HEK293 (cell line): ENCODE measurements at regions not wholly inside any gene's neighbourhood (a gene's known extent, or its start where the extent isn't known, plus 50 kb on each side); places are given as distances from the start of the nearest gene placed in this dataset.

Source experiments
- CTCF ChIA-PET: fragments of 350-600 bp; formaldehyde crosslinking; extraction: SDS; loops from one replicate; lab custom pipeline; 2021; ENCODE audit warnings: antibody characterized with exemption; lab: Yijun Ruan, JAX
- POLR2A ChIA-PET: fragments of 300-600 bp; formaldehyde crosslinking; extraction: SDS; loops from one replicate; lab custom pipeline; 2020; ENCODE audit warnings: antibody characterized with exemption, inconsistent platforms; lab: Yijun Ruan, JAX
- H3K27ac ChIP-seq: fragments of 200-500 bp; sonication (Bioruptor generic); 2 replicates; pipeline ENCODE4 v1.5.1; 2014; ENCODE audit warnings: low read depth, low read length, control low read depth, inconsistent platforms; ENCODE audit errors: extremely low read depth
- H3K36me3 ChIP-seq, 2 experiments: fragments of 200-500 bp in 1 of 2; sonication (Bioruptor generic) in 1 of 2; 1 replicate in 1 of 2; 2 replicates in 1 of 2; pipeline ENCODE4 v1.5.1; 2014 to 2017; ENCODE audit warnings: inconsistent platforms in 2 of 2, low read length in 2 of 2; ENCODE audit not compliant: control insufficient read depth in 2 of 2, insufficient read depth in 1 of 2
- H3K4me1 ChIP-seq: fragments of 200-500 bp; sonication (Bioruptor generic); 2 replicates; pipeline ENCODE4 v1.5.1; 2014; ENCODE audit warnings: mild to moderate bottlenecking, low read length, inconsistent platforms; ENCODE audit not compliant: control insufficient read depth, insufficient read depth
- H3K4me3 ChIP-seq: 2 replicates; pipeline ENCODE4 v1.5.1; 2011; ENCODE audit warnings: low read depth, mild to moderate bottlenecking, control low read depth, low read length, moderate library complexity
- H3K9me3 ChIP-seq: fragments of 200-500 bp; sonication (Bioruptor generic); 2 replicates; pipeline ENCODE4 v1.5.1; 2014; ENCODE audit warnings: low read depth, low read length, inconsistent platforms; ENCODE audit not compliant: control insufficient read depth, insufficient read depth
- KLF8 ChIP-seq: fragments of 450-650 bp; formaldehyde crosslinking; IDR thresholded peaks from 2 replicates; pipeline ENCODE4 v1.5.1; 2016; ENCODE audit warnings: missing biosample characterization, missing genetic modification characterization
- SALL2 ChIP-seq: fragments of 450-650 bp; formaldehyde crosslinking; IDR thresholded peaks from 2 replicates; pipeline ENCODE4 v1.5.0; 2017; ENCODE audit warnings: missing biosample characterization, mild to moderate bottlenecking, missing genetic modification characterization, borderline replicate concordance
- YY2 ChIP-seq: fragments of 450-650 bp; formaldehyde crosslinking; IDR thresholded peaks from 2 replicates; pipeline ENCODE4 v1.5.1; 2016; ENCODE audit warnings: missing biosample characterization, missing genetic modification characterization
- ZBTB8A ChIP-seq: fragments of 450-650 bp; formaldehyde crosslinking; IDR thresholded peaks from 2 replicates; pipeline ENCODE4 v1.5.1; 2016; ENCODE audit warnings: missing biosample characterization, missing genetic modification characterization
- ZFP69B ChIP-seq: fragments of 450-650 bp; formaldehyde crosslinking; IDR thresholded peaks from 2 replicates; pipeline ENCODE4 v1.5.1; 2016; ENCODE audit warnings: missing biosample characterization, missing genetic modification characterization
- ZNF121 ChIP-seq: fragments of 450-650 bp; formaldehyde crosslinking; IDR thresholded peaks from 2 replicates; pipeline ENCODE4 v1.5.1; 2016; ENCODE audit warnings: missing biosample characterization, missing genetic modification characterization
- ZNF2 ChIP-seq: fragments of 450-650 bp; formaldehyde crosslinking; IDR thresholded peaks from 2 replicates; pipeline ENCODE4 v1.5.1; 2016; ENCODE audit warnings: missing biosample characterization, missing genetic modification characterization
- ZNF211 ChIP-seq: fragments of 450-650 bp; formaldehyde crosslinking; IDR thresholded peaks from 2 replicates; pipeline ENCODE4 v1.5.1; 2016; ENCODE audit warnings: low read depth, missing biosample characterization, missing genetic modification characterization
- ZNF248 ChIP-seq: fragments of 450-650 bp; formaldehyde crosslinking; IDR thresholded peaks from 2 replicates; pipeline ENCODE4 v1.5.1; 2017; ENCODE audit warnings: missing biosample characterization, missing genetic modification characterization
- ZNF324 ChIP-seq: fragments of 450-650 bp; formaldehyde crosslinking; IDR thresholded peaks from 2 replicates; pipeline ENCODE4 v1.5.1; 2016; ENCODE audit warnings: missing biosample characterization, missing genetic modification characterization
- ZNF350 ChIP-seq: fragments of 450-650 bp; formaldehyde crosslinking; IDR thresholded peaks from 2 replicates; pipeline ENCODE4 v1.5.0; 2017; ENCODE audit warnings: missing biosample characterization, mild to moderate bottlenecking, missing genetic modification characterization
- ZNF366 ChIP-seq: fragments of 450-650 bp; formaldehyde crosslinking; conservative IDR thresholded peaks from 2 replicates; pipeline ENCODE4 v1.5.1; 2016; ENCODE audit warnings: missing biosample characterization, missing genetic modification characterization
- ZNF473 ChIP-seq: fragments of 450-650 bp; formaldehyde crosslinking; IDR thresholded peaks from 2 replicates; pipeline ENCODE4 v1.5.1; 2017; ENCODE audit warnings: missing biosample characterization, missing genetic modification characterization
- ZNF521 ChIP-seq: fragments of 450-650 bp; formaldehyde crosslinking; IDR thresholded peaks from 2 replicates; pipeline ENCODE4 v1.5.1; 2017; ENCODE audit warnings: missing biosample characterization, mild to moderate bottlenecking, missing genetic modification characterization
- ZNF610 ChIP-seq: fragments of 450-650 bp; formaldehyde crosslinking; IDR thresholded peaks from 2 replicates; pipeline ENCODE4 v1.5.1; 2016; ENCODE audit warnings: missing biosample characterization, missing genetic modification characterization, borderline replicate concordance
- ZNF621 ChIP-seq: fragments of 450-650 bp; formaldehyde crosslinking; IDR thresholded peaks from 2 replicates; pipeline ENCODE4 v1.5.1; 2017; ENCODE audit warnings: missing biosample characterization, missing genetic modification characterization
- ZNF654 ChIP-seq: fragments of 450-650 bp; formaldehyde crosslinking; IDR thresholded peaks from 2 replicates; pipeline ENCODE4 v1.5.1; 2016; ENCODE audit warnings: low read depth, missing biosample characterization, missing genetic modification characterization
- ZNF660 ChIP-seq: fragments of 450-650 bp; IDR thresholded peaks from 2 replicates; pipeline ENCODE4 v1.5.1; 2018; ENCODE audit warnings: missing biosample characterization, mild to moderate bottlenecking, missing genetic modification characterization
- ZNF747 ChIP-seq: fragments of 450-650 bp; formaldehyde crosslinking; IDR thresholded peaks from 2 replicates; pipeline ENCODE4 v1.5.1; 2016; ENCODE audit warnings: missing biosample characterization, missing genetic modification characterization
- ZNF768 ChIP-seq: fragments of 450-650 bp; formaldehyde crosslinking; IDR thresholded peaks from 2 replicates; pipeline ENCODE4 v1.5.1; 2018; ENCODE audit warnings: missing biosample characterization, mild to moderate bottlenecking, missing genetic modification characterization
- ZNF785 ChIP-seq: fragments of 450-650 bp; formaldehyde crosslinking; IDR thresholded peaks from 2 replicates; pipeline ENCODE4 v1.5.1; 2016; ENCODE audit warnings: missing biosample characterization, missing genetic modification characterization
- ZNF791 ChIP-seq: fragments of 450-650 bp; formaldehyde crosslinking; IDR thresholded peaks from 2 replicates; pipeline ENCODE4 v1.5.1; 2016; ENCODE audit warnings: missing biosample characterization, missing genetic modification characterization
- ZXDB ChIP-seq: fragments of 450-650 bp; formaldehyde crosslinking; IDR thresholded peaks from 2 replicates; pipeline ENCODE4 v1.5.1; 2016; ENCODE audit warnings: missing biosample characterization, missing genetic modification characterization
- TF ChIP-seq, protein P1 (sequence below): fragments of 450-650 bp; formaldehyde crosslinking; optimal IDR thresholded peaks from 2 replicates; pipeline ENCODE3; 2016; ENCODE audit warnings: missing biosample characterization, mild to moderate bottlenecking, missing genetic modification characterization
- TF ChIP-seq, protein P2 (sequence below): fragments of 450-650 bp; formaldehyde crosslinking; IDR thresholded peaks from 2 replicates; pipeline ENCODE4 v1.5.1; 2017; ENCODE audit warnings: missing biosample characterization, missing genetic modification characterization
- TF ChIP-seq, protein P3 (sequence below): fragments of 450-650 bp; formaldehyde crosslinking; IDR thresholded peaks from 2 replicates; pipeline ENCODE4; 2016; ENCODE audit warnings: missing biosample characterization, missing genetic modification characterization
- TF ChIP-seq, protein P4 (sequence below): fragments of 450-650 bp; formaldehyde crosslinking; conservative IDR thresholded peaks from 2 replicates; pipeline ENCODE4 v1.5.1; 2016; ENCODE audit warnings: low read depth, missing biosample characterization, missing genetic modification characterization
- TF ChIP-seq, protein P5 (sequence below): fragments of 450-650 bp; IDR thresholded peaks from 2 replicates; pipeline ENCODE4 v1.5.1; 2018; ENCODE audit warnings: missing biosample characterization, mild to moderate bottlenecking, missing genetic modification characterization

DNA sequence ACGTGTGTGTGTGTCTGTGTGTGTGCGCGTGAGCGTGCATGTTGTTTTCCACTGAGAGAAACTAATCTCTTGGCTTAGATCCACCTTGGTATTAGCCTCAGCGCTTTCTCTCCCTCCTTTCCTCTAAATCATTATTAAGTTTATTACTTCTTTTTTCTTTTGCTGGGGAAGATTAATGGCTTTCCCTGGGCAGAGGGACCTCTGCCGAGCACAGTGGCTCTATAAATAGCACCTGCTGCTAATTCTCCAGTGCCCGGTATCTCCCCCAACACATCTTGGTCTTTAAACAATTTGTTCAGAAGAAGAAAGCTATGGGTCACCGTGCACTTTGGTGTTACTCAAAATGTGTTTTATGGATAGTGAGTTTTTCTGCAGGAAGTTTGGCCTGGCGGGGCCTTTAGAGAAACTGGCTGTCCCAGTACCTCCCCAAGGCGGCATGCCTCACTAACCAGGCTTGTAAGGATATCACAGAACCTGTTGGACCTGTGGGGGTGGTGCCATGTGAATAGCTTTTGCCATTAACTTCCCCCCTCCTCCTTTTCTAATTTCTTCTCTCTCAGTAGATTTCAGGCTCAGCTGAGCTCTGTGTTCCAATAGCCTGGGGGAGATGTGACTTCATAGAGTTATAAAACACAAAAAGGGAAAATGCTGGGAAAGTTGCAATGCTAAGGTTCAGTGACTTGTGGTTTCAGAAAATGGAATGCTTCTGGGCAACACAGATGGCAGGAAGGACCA, 70.1 kb upstream of the RAB11FIP2 start (continued):
- TF ChIP-seq ZNF366 = no peak
- TF ChIP-seq ZNF621 (tag by site-specific recombination) = no peak
- TF ChIP-seq, protein P1, sequence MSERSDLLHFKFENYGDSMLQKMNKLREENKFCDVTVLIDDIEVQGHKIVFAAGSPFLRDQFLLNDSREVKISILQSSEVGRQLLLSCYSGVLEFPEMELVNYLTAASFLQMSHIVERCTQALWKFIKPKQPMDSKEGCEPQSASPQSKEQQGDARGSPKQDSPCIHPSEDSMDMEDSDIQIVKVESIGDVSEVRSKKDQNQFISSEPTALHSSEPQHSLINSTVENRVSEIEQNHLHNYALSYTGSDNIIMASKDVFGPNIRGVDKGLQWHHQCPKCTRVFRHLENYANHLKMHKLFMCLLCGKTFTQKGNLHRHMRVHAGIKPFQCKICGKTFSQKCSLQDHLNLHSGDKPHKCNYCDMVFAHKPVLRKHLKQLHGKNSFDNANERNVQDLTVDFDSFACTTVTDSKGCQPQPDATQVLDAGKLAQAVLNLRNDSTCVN (tag by site-specific recombination) = no peak
- no peak for TF ChIP-seq ZNF248 (tag by site-specific recombination)
- no peak for TF ChIP-seq ZNF791
- TF ChIP-seq ZNF654 (tag by site-specific recombination) = no peak
- no peak for TF ChIP-seq ZNF610 (tag by site-specific recombination)
- TF ChIP-seq SALL2 = no peak
- no peak for TF ChIP-seq ZNF660
- no peak for TF ChIP-seq ZNF768
- TF ChIP-seq KLF8 (tag by site-specific recombination) = no peak

DNA sequence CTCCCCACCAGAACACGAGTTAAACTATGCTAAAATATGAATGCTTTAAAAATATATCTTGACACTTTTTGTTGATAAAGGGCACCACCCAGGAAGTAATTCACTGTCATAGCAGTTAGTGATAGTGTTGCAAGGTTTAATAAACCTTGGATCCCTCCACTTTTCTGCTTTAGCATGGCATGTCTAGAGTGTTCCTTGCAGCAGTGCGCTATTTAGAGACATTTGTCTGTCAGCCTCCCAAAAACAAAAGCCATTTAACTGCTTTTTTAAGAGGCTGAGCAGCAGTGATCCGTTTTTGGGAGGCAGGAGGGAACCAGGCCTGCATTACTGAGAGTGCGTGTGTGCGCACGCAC, 69.6 kb upstream of the RAB11FIP2 start:
- TF ChIP-seq ZNF211 (tag by site-specific recombination) (no peak), ZNF121 (tag by site-specific recombination) (no peak), ZNF521 (tag by site-specific recombination) (no peak), ZNF747 (tag by site-specific recombination) (no peak), ZNF350 (tag by site-specific recombination) (no peak), YY2 (tag by site-specific recombination) (no peak), ZNF248 (tag by site-specific recombination) (no peak), ZNF473 (no peak), ZNF2 (no peak), ZNF785 (tag by site-specific recombination) (no peak), ZNF324 (tag by site-specific recombination) (no peak)
- TF ChIP-seq, protein P2, sequence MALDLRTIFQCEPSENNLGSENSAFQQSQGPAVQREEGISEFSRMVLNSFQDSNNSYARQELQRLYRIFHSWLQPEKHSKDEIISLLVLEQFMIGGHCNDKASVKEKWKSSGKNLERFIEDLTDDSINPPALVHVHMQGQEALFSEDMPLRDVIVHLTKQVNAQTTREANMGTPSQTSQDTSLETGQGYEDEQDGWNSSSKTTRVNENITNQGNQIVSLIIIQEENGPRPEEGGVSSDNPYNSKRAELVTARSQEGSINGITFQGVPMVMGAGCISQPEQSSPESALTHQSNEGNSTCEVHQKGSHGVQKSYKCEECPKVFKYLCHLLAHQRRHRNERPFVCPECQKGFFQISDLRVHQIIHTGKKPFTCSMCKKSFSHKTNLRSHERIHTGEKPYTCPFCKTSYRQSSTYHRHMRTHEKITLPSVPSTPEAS = no peak
- TF ChIP-seq, protein P3, sequence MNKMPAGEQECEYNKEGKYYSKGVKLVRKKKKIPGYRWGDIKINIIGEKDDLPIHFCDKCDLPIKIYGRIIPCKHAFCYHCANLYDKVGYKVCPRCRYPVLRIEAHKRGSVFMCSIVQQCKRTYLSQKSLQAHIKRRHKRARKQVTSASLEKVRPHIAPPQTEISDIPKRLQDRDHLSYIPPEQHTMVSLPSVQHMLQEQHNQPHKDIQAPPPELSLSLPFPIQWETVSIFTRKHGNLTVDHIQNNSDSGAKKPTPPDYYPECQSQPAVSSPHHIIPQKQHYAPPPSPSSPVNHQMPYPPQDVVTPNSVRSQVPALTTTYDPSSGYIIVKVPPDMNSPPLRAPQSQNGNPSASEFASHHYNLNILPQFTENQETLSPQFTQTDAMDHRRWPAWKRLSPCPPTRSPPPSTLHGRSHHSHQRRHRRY = no peak
- Histone ChIP-seq H3K27ac (no peak overlapping the region), H3K4me3 (no peak overlapping the region), H3K9me3 (no peaks in the 10 kb centered on the region), H3K36me3 (no peaks in the 10 kb centered on the region), H3K4me1 (peaks cover 4% of the 10 kb centered on the region; the same call in 1 of the 2 replicates)
- CTCF ChIA-PET = no interaction called here
- POLR2A ChIA-PET = no interaction called here

DNA sequence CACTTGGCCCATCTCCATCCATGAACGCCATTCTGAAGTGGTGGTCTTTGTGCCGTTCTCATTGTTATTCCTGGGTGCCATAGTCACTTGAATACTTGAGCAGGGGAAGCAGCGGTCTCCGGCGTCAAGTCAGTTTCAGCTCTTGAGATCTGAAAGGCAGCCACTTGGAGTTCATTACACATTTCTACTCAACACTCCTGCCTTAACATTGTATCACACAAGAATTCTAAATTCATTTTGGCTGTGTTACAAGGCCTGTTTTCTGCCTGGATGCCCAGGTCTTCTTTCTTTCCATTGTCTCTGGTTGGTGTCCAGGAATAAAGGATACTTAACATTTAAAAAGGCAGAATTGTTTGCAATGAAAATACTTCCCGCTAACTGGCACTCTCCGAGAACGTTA, 69.0 kb upstream of the RAB11FIP2 start:
- Histone ChIP-seq H3K4me1 (peaks cover 4% of the 10 kb centered on the region; the same call in 1 of the 2 replicates), H3K27ac (no peak overlapping the region), H3K4me3 (no peak overlapping the region), H3K36me3 (no peaks in the 10 kb centered on the region), H3K9me3 (no peaks in the 10 kb centered on the region)
- ChIA-PET POLR2A (no interaction called here), CTCF (no interaction called here)
- TF ChIP-seq ZNF785 (tag by site-specific recombination) = no peak
- TF ChIP-seq ZXDB (tag by site-specific recombination) = no peak
- TF ChIP-seq ZFP69B = no peak
- TF ChIP-seq, protein P4, sequence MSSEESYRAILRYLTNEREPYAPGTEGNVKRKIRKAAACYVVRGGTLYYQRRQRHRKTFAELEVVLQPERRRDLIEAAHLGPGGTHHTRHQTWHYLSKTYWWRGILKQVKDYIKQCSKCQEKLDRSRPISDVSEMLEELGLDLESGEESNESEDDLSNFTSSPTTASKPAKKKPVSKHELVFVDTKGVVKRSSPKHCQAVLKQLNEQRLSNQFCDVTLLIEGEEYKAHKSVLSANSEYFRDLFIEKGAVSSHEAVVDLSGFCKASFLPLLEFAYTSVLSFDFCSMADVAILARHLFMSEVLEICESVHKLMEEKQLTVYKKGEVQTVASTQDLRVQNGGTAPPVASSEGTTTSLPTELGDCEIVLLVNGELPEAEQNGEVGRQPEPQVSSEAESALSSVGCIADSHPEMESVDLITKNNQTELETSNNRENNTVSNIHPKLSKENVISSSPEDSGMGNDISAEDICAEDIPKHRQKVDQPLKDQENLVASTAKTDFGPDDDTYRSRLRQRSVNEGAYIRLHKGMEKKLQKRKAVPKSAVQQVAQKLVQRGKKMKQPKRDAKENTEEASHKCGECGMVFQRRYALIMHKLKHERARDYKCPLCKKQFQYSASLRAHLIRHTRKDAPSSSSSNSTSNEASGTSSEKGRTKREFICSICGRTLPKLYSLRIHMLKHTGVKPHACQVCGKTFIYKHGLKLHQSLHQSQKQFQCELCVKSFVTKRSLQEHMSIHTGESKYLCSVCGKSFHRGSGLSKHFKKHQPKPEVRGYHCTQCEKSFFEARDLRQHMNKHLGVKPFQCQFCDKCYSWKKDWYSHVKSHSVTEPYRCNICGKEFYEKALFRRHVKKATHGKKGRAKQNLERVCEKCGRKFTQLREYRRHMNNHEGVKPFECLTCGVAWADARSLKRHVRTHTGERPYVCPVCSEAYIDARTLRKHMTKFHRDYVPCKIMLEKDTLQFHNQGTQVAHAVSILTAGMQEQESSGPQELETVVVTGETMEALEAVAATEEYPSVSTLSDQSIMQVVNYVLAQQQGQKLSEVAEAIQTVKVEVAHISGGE (tag by site-specific recombination) = no peak
- TF ChIP-seq ZBTB8A (tag by site-specific recombination) = no peak
- TF ChIP-seq, protein P5, sequence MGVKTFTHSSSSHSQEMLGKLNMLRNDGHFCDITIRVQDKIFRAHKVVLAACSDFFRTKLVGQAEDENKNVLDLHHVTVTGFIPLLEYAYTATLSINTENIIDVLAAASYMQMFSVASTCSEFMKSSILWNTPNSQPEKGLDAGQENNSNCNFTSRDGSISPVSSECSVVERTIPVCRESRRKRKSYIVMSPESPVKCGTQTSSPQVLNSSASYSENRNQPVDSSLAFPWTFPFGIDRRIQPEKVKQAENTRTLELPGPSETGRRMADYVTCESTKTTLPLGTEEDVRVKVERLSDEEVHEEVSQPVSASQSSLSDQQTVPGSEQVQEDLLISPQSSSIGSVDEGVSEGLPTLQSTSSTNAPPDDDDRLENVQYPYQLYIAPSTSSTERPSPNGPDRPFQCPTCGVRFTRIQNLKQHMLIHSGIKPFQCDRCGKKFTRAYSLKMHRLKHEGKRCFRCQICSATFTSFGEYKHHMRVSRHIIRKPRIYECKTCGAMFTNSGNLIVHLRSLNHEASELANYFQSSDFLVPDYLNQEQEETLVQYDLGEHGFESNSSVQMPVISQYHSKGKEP (tag by site-specific recombination) = no peak
